Kidney epithelial cell (primary cell): ENCODE measurements at regions not wholly inside any gene's neighbourhood (a gene's known extent, or its start where the extent isn't known, plus 50 kb on each side); places are given as distances from the start of the nearest gene placed in this dataset.
"Not testable (repeated sequence)": the region's sequence is repeated elsewhere in the genome, so short reads cannot be mapped to it uniquely, and the experiment has no call there.

Source experiments
- DNase-seq: peaks from one replicate; pipeline ENCODE4 v3.0.0-alpha.2; 2010; ENCODE audit warnings: low read depth
- H3K27me3 ChIP-seq: 2 replicates; pipeline ENCODE4 v1.6.0; 2011; ENCODE audit warnings: low read length; ENCODE audit not compliant: control insufficient read depth, insufficient read depth
- H3K36me3 ChIP-seq: 2 replicates; pipeline ENCODE4 v1.5.1; 2011; ENCODE audit warnings: low read length; ENCODE audit not compliant: control insufficient read depth, insufficient read depth
- H3K4me3 ChIP-seq: 2 replicates; pipeline ENCODE4 v1.5.1; 2011; ENCODE audit warnings: low read depth, mild to moderate bottlenecking, control low read depth, low read length
- CTCF ChIP-seq: IDR thresholded peaks from 2 replicates; pipeline ENCODE4 v1.5.1; 2011; ENCODE audit warnings: mild to moderate bottlenecking, moderate library complexity, low read length, control low read depth, inconsistent platforms; ENCODE audit not compliant: insufficient read depth, poor library complexity, severe bottlenecking

GRCh38 chr4:127509155-127509554 lies 123.6 kb upstream of the INTU start:
- DNase-seq: no peak

GRCh38 chr4:127512672-127513071 lies 120.1 kb upstream of the INTU start:
- not testable (repeated sequence) for H3K27me3 ChIP-seq, H3K36me3 ChIP-seq, H3K4me3 ChIP-seq, DNase-seq

More at GRCh38 chr4:127509155-127509554, 123.6 kb upstream of the INTU start:
- Histone ChIP-seq H3K36me3 (no peaks in the 10 kb centered on the region), H3K4me3 (no peak overlapping the region), H3K27me3 (no peaks in the 10 kb centered on the region)
- TF ChIP-seq CTCF: no peak

- DNase-seq, H3K4me3 ChIP-seq, H3K36me3 ChIP-seq, H3K27me3 ChIP-seq: not testable (repeated sequence)
Measured at GRCh38 chr4:127515259-127515658, 117.5 kb upstream of the INTU start.

GRCh38 chr4:127518046-127518445 lies 114.7 kb upstream of the INTU start:
- H3K36me3 ChIP-seq: no peaks in the 10 kb centered on the region
- TF ChIP-seq CTCF: no peak

GRCh38 chr4:127521463-127521862 lies 111.3 kb upstream of the INTU start:
- Histone ChIP-seq H3K27me3 (no peaks in the 10 kb centered on the region), H3K36me3 (no peaks in the 10 kb centered on the region), H3K4me3 (no peak overlapping the region)
- no peak for TF ChIP-seq CTCF
- DNase-seq: no peak

More at GRCh38 chr4:127518046-127518445, 114.7 kb upstream of the INTU start:
- H3K4me3 ChIP-seq: no peak overlapping the region
- DNase-seq: no peak
- H3K27me3 ChIP-seq: no peaks in the 10 kb centered on the region

- DNase-seq: no peak
- no peak for TF ChIP-seq CTCF
- Histone ChIP-seq H3K4me3 (no peak overlapping the region), H3K36me3 (no peaks in the 10 kb centered on the region), H3K27me3 (no peaks in the 10 kb centered on the region)
Measured at GRCh38 chr4:127523369-127523768, 109.4 kb upstream of the INTU start.

GRCh38 chr4:127525608-127526007 lies 107.1 kb upstream of the INTU start:
- Histone ChIP-seq H3K27me3 (no peaks in the 10 kb centered on the region), H3K4me3 (no peak overlapping the region), H3K36me3 (no peaks in the 10 kb centered on the region)
- DNase-seq: no peak
- TF ChIP-seq CTCF: no peak
